Skeletal muscle satellite cell (primary cell): ENCODE measurements at regions not wholly inside any gene's neighbourhood (a gene's known extent, or its start where the extent isn't known, plus 50 kb on each side); places are given as distances from the start of the nearest gene placed in this dataset.

Source experiments
- H3K27me3 ChIP-seq: 2 replicates; pipeline ENCODE4 v1.7.0; 2013; ENCODE audit warnings: low read length; ENCODE audit not compliant: control insufficient read depth, insufficient read depth
- H3K36me3 ChIP-seq: 2 replicates; pipeline ENCODE4 v1.7.0; 2013; ENCODE audit warnings: mild to moderate bottlenecking, control low read depth, low read length; ENCODE audit not compliant: insufficient read depth
- H3K4me1 ChIP-seq: 2 replicates; pipeline ENCODE4 v1.7.0; 2013; ENCODE audit warnings: low read length; ENCODE audit not compliant: control insufficient read depth, insufficient read depth
- H3K4me2 ChIP-seq: 2 replicates; pipeline ENCODE4 v1.7.0; 2013; ENCODE audit warnings: mild to moderate bottlenecking, low read length
- H3K4me3 ChIP-seq: 2 replicates; pipeline ENCODE4 v1.7.0; 2013; ENCODE audit warnings: low read length
- H3K9ac ChIP-seq: 2 replicates; pipeline ENCODE4 v1.7.0; 2013; ENCODE audit warnings: mild to moderate bottlenecking, low read depth, low read length, moderate library complexity
- H3K9me3 ChIP-seq: replicated peaks from 2 replicates; pipeline ENCODE4 v1.7.0; 2013; ENCODE audit warnings: mild to moderate bottlenecking, control low read depth, low read length

- H3K4me2 ChIP-seq, result peak overlapping the region; percentile 65
- peaks cover 80% of the 10 kb centered on the region for H3K4me1 ChIP-seq
Measured at GRCh38 chr12:124509676-124510300, 57.6 kb downstream of the NCOR2 start.

GRCh38 chr12:124509300-124509675 is 58.1 kb downstream of the NCOR2 start:
- H3K9ac ChIP-seq, result peak overlapping the region; percentile 58
- H3K9me3 ChIP-seq, result no peaks in the 10 kb centered on the region
- H3K4me1 ChIP-seq, result peaks cover 83% of the 10 kb centered on the region
- H3K4me3 ChIP-seq, result peak overlapping the region; percentile 26
- H3K36me3 ChIP-seq, result no peaks in the 10 kb centered on the region
- peak overlapping the region; percentile 65 for H3K4me2 ChIP-seq
- H3K27me3 ChIP-seq, result no peaks in the 10 kb centered on the region

More at GRCh38 chr12:124509676-124510300, 57.6 kb downstream of the NCOR2 start:
- H3K4me3 ChIP-seq, result peak overlapping the region; percentile 26
- H3K9me3 ChIP-seq, result no peaks in the 10 kb centered on the region
- peak overlapping the region; percentile 58 for H3K9ac ChIP-seq
- no peaks in the 10 kb centered on the region for H3K36me3 ChIP-seq
- H3K27me3 ChIP-seq, result no peaks in the 10 kb centered on the region

- Histone ChIP-seq H3K36me3 (no peaks in the 10 kb centered on the region), H3K4me1 (peaks cover 78% of the 10 kb centered on the region), H3K4me2 (peak overlapping the region; percentile 15), H3K9ac (no peak overlapping the region), H3K9me3 (no peaks in the 10 kb centered on the region), H3K27me3 (no peaks in the 10 kb centered on the region), H3K4me3 (no peak overlapping the region)
Measured at GRCh38 chr12:124508381-124509079, 58.9 kb downstream of the NCOR2 start.

- Histone ChIP-seq H3K9ac (no peak overlapping the region), H3K36me3 (no peaks in the 10 kb centered on the region), H3K4me3 (no peak overlapping the region), H3K4me2 (no peak overlapping the region), H3K9me3 (no peaks in the 10 kb centered on the region), H3K27me3 (no peaks in the 10 kb centered on the region), H3K4me1 (peaks cover 67% of the 10 kb centered on the region)
Measured at GRCh38 chr12:124507188-124508109, 60.0 kb downstream of the NCOR2 start.

- H3K4me1 ChIP-seq, result peaks cover 61% of the 10 kb centered on the region
- peak overlapping the region; percentile 69 for H3K4me2 ChIP-seq
- H3K9me3 ChIP-seq, result no peaks in the 10 kb centered on the region
- H3K27me3 ChIP-seq, result no peaks in the 10 kb centered on the region
- H3K4me3 ChIP-seq, result no peak overlapping the region
- peak overlapping the region; percentile 43 for H3K9ac ChIP-seq
- H3K36me3 ChIP-seq, result no peaks in the 10 kb centered on the region
Measured at GRCh38 chr12:124506832-124507153, 60.6 kb downstream of the NCOR2 start.

- Histone ChIP-seq H3K4me3 (no peak overlapping the region), H3K9ac (peak overlapping the region; percentile 43), H3K36me3 (no peaks in the 10 kb centered on the region)
Measured at GRCh38 chr12:124506145-124506831, 61.1 kb downstream of the NCOR2 start.

GRCh38 chr12:124505001-124505818 is 62.2 kb downstream of the NCOR2 start:
- no peaks in the 10 kb centered on the region for H3K27me3 ChIP-seq
- H3K9me3 ChIP-seq, result no peaks in the 10 kb centered on the region
- no peak overlapping the region for H3K4me3 ChIP-seq
- no peak overlapping the region for H3K9ac ChIP-seq
- no peak overlapping the region for H3K4me2 ChIP-seq
- peaks cover 54% of the 10 kb centered on the region for H3K4me1 ChIP-seq
- no peaks in the 10 kb centered on the region for H3K36me3 ChIP-seq

More at GRCh38 chr12:124506145-124506831, 61.1 kb downstream of the NCOR2 start:
- no peaks in the 10 kb centered on the region for H3K9me3 ChIP-seq
- peaks cover 57% of the 10 kb centered on the region for H3K4me1 ChIP-seq
- peak overlapping the region; percentile 69 for H3K4me2 ChIP-seq
- H3K27me3 ChIP-seq, result no peaks in the 10 kb centered on the region

- H3K4me3 ChIP-seq, result no peak overlapping the region
- no peaks in the 10 kb centered on the region for H3K36me3 ChIP-seq
- no peaks in the 10 kb centered on the region for H3K9me3 ChIP-seq
- H3K27me3 ChIP-seq, result no peaks in the 10 kb centered on the region
- peaks cover 47% of the 10 kb centered on the region for H3K4me1 ChIP-seq
- H3K9ac ChIP-seq, result no peak overlapping the region
- no peak overlapping the region for H3K4me2 ChIP-seq
Measured at GRCh38 chr12:124504273-124505000, 63.0 kb downstream of the NCOR2 start.

- Histone ChIP-seq H3K27me3 (no peaks in the 10 kb centered on the region), H3K4me3 (no peak overlapping the region)
Measured at GRCh38 chr12:124503305-124503704, 64.1 kb downstream of the NCOR2 start.

GRCh38 chr12:124502379-124502778 is 65.0 kb downstream of the NCOR2 start:
- Histone ChIP-seq H3K9ac (no peak overlapping the region), H3K36me3 (no peaks in the 10 kb centered on the region), H3K4me2 (no peak overlapping the region), H3K9me3 (no peaks in the 10 kb centered on the region), H3K4me1 (peaks cover 47% of the 10 kb centered on the region), H3K27me3 (no peaks in the 10 kb centered on the region), H3K4me3 (no peak overlapping the region)

More at GRCh38 chr12:124503305-124503704, 64.1 kb downstream of the NCOR2 start:
- no peak overlapping the region for H3K9ac ChIP-seq
- no peaks in the 10 kb centered on the region for H3K36me3 ChIP-seq
- H3K4me2 ChIP-seq, result no peak overlapping the region
- H3K9me3 ChIP-seq, result no peaks in the 10 kb centered on the region
- H3K4me1 ChIP-seq, result peaks cover 47% of the 10 kb centered on the region
